ENCODE measurements at regions not wholly inside any gene's neighbourhood (a gene's known extent, or its start where the extent isn't known, plus 50 kb on each side); places are given as distances from the start of the nearest gene placed in this dataset.

GRCh38 chr14:34113991-34114390 lies 163.1 kb upstream of the EGLN3 start:
- no peak for TF ChIP-seq CTCF (IDR thresholded peaks at IDR 0.05; ENCODE audit: poor library complexity, severe bottlenecking)
- TF ChIP-seq TAF1 (IDR thresholded peaks at IDR 0.05; ENCODE audit: low read depth), result no peak
- TF ChIP-seq POLR2AphosphoS5 (IDR thresholded peaks at IDR 0.05), result no peak
- no peak for TF ChIP-seq EZH2 (IDR thresholded peaks at IDR 0.05; ENCODE audit: borderline replicate concordance, insufficient read depth, low read length, poor library complexity, severe bottlenecking)
- TF ChIP-seq RAD21 (conservative IDR thresholded peaks at IDR 0.05), result no peak
- TF ChIP-seq SMC3 (conservative IDR thresholded peaks at IDR 0.05; ENCODE audit: poor library complexity), result no peak
- TF ChIP-seq REST (IDR thresholded peaks at IDR 0.05; ENCODE audit: borderline replicate concordance), result no peak
- no peak for TF ChIP-seq EP300 (conservative IDR thresholded peaks at IDR 0.05; ENCODE audit: poor library complexity, severe bottlenecking)
- TF ChIP-seq MXI1 (conservative IDR thresholded peaks at IDR 0.05; ENCODE audit: poor library complexity, severe bottlenecking), result no peak
